Caco-2 (cell line): ENCODE measurements at regions not wholly inside any gene's neighbourhood (a gene's known extent, or its start where the extent isn't known, plus 50 kb on each side); places are given as distances from the start of the nearest gene placed in this dataset.

Experiments
- BruUV-seq: library from RNA; stranded (reverse); fragments of 400-500 nt; replicated peaks from 2 replicates; lab custom pipeline; 2021; lab: Mats Ljungman, UMichigan
- CTCF ChIA-PET: fragments of 300-600 bp; sonication (Branson Sonifier 250); formaldehyde crosslinking; loops from one replicate; lab custom pipeline; 2022; ENCODE audit warnings: antibody characterized with exemption; lab: Charles Lee
- POLR2A ChIA-PET: fragments of 300-600 bp; sonication (Branson Sonifier 250); formaldehyde crosslinking; loops from one replicate; lab custom pipeline; 2022; ENCODE audit warnings: antibody characterized with exemption; lab: Charles Lee
- DNase-seq, 2 experiments: peaks; one replicate each; pipeline versions ENCODE4 v3.0.0 to v3.0.0-alpha.2; 2020 to 2022
- H3K27me3 ChIP-seq: replicated peaks from 2 replicates; pipeline ENCODE4 v1.6.0; 2011; ENCODE audit warnings: low read length; ENCODE audit not compliant: control insufficient read depth, insufficient read depth
- H3K36me3 ChIP-seq: 2 replicates; pipeline ENCODE4 v1.5.1; 2011; ENCODE audit warnings: low read length; ENCODE audit not compliant: control insufficient read depth, insufficient read depth
- H3K4me1 ChIP-seq: fragments of 250-450 bp; sonication (Bioruptor Pico); 2 replicates; pipeline ENCODE4 v1.5.1; 2020; ENCODE audit warnings: mild to moderate bottlenecking
- H3K4me3 ChIP-seq: 2 replicates; pipeline ENCODE4 v1.5.1; 2011; ENCODE audit warnings: low read depth, mild to moderate bottlenecking, control low read depth, low read length
- H3K9me3 ChIP-seq: fragments of 250-450 bp; sonication (Bioruptor Pico); 2 replicates; pipeline ENCODE4 v1.5.1; 2020; ENCODE audit warnings: mild to moderate bottlenecking, moderate library complexity
- H3K27ac Mint-ChIP-seq: one replicate; pipeline ENCODE4 v1.8.0; 2022; ENCODE audit warnings: mixed read lengths; ENCODE audit not compliant: unreplicated experiment
- H3K27me3 Mint-ChIP-seq: one replicate; pipeline ENCODE4 v1.8.0; 2022; ENCODE audit warnings: mixed read lengths; ENCODE audit not compliant: insufficient read depth, unreplicated experiment
- H3K36me3 Mint-ChIP-seq: one replicate; pipeline ENCODE4 v1.8.0; 2022; ENCODE audit warnings: mild to moderate bottlenecking, mixed read lengths; ENCODE audit not compliant: insufficient read depth, unreplicated experiment
- H3K4me1 Mint-ChIP-seq: one replicate; pipeline ENCODE4 v1.8.0; 2022; ENCODE audit warnings: low read depth, mixed read lengths; ENCODE audit not compliant: unreplicated experiment
- H3K4me3 Mint-ChIP-seq: one replicate; pipeline ENCODE4 v1.8.0; 2022; ENCODE audit warnings: mild to moderate bottlenecking, moderate library complexity, mixed read lengths; ENCODE audit not compliant: unreplicated experiment
- H3K9me3 Mint-ChIP-seq: one replicate; pipeline ENCODE4 v1.8.0; 2022; ENCODE audit warnings: mixed read lengths; ENCODE audit not compliant: unreplicated experiment
- CTCF ChIP-seq, 2 experiments: fragments of 200-600 bp in 1 of 2; IDR thresholded peaks; 1 replicate in 1 of 2; 2 replicates in 1 of 2; pipeline versions ENCODE4 v1.5.1 to v1.8.0; 2011 to 2022; ENCODE audit warnings: antibody characterized with exemption in 1 of 2, control low read depth in 1 of 2, inconsistent platforms in 1 of 2, low read depth in 1 of 2, low read length in 1 of 2, mild to moderate bottlenecking in 1 of 2, moderate library complexity in 1 of 2; ENCODE audit not compliant: insufficient read depth in 1 of 2, severe bottlenecking in 1 of 2, unreplicated experiment in 1 of 2
- intact Hi-C: fragments of 100-400 bp; cut with micrococcal nuclease; formaldehyde crosslinking; loops from one replicate; pipeline ENCODE4 v1.10.0; 2022; ENCODE audit not compliant: unreplicated experiment

- peaks cover 36% of the 10 kb centered on the region for H3K9me3 Mint-ChIP-seq
- ChIA-PET CTCF (no interaction called here), POLR2A (no interaction called here)
- H3K27me3 Mint-ChIP-seq = peaks cover 4% of the 10 kb centered on the region
- intact Hi-C loops = no loop called here
- H3K36me3 Mint-ChIP-seq = no peaks in the 10 kb centered on the region
- no peaks in the 10 kb centered on the region for H3K27me3 ChIP-seq
- H3K4me3 ChIP-seq = no peak overlapping the region
- H3K4me1 Mint-ChIP-seq = no peaks in the 10 kb centered on the region
- no peak overlapping the region for H3K4me3 Mint-ChIP-seq
- no TSS peak for BruUV-seq
- no peaks in the 10 kb centered on the region for H3K36me3 ChIP-seq
- TF ChIP-seq CTCF (IDR thresholded peaks at IDR 0.05; ENCODE audit: insufficient read depth in 1 of 2, low read depth in 1 of 2, low read length in 1 of 2, severe bottlenecking in 1 of 2, unreplicated experiment in 1 of 2) = no peak
- H3K9me3 ChIP-seq = no peaks in the 10 kb centered on the region
- no peak for DNase-seq
- H3K4me1 ChIP-seq = no peaks in the 10 kb centered on the region
- H3K27ac Mint-ChIP-seq = no peak overlapping the region
Measured at GRCh38 chr13:86765462-86765861, 905.7 kb upstream of the SLITRK5 start.

- POLR2A ChIA-PET = no interaction called here
Measured at GRCh38 chr13:86788616-86789015, 882.6 kb upstream of the SLITRK5 start.

GRCh38 chr13:86792153-86792651 lies 879.0 kb upstream of the SLITRK5 start:
- peaks cover 10% of the 10 kb centered on the region for H3K9me3 Mint-ChIP-seq
- no peaks in the 10 kb centered on the region for H3K4me1 Mint-ChIP-seq
- no peaks in the 10 kb centered on the region for H3K9me3 ChIP-seq
- H3K36me3 Mint-ChIP-seq = no peaks in the 10 kb centered on the region
- no peak overlapping the region for H3K4me3 ChIP-seq
- ChIA-PET CTCF (no interaction called here), POLR2A (no interaction called here)
- no peak for TF ChIP-seq CTCF (IDR thresholded peaks at IDR 0.05; ENCODE audit: insufficient read depth in 1 of 2, low read depth in 1 of 2, low read length in 1 of 2, severe bottlenecking in 1 of 2, unreplicated experiment in 1 of 2)
- no peaks in the 10 kb centered on the region for H3K27me3 Mint-ChIP-seq
- H3K27ac Mint-ChIP-seq = no peak overlapping the region
- no TSS peak for BruUV-seq
- no peak overlapping the region for H3K4me3 Mint-ChIP-seq
- H3K27me3 ChIP-seq = no peaks in the 10 kb centered on the region
- no peaks in the 10 kb centered on the region for H3K4me1 ChIP-seq
- intact Hi-C loops = no loop called here
- no peaks in the 10 kb centered on the region for H3K36me3 ChIP-seq
- no peak for DNase-seq

More at GRCh38 chr13:86788616-86789015, 882.6 kb upstream of the SLITRK5 start:
- Mint-ChIP-seq H3K36me3 (no peaks in the 10 kb centered on the region), H3K4me3 (no peak overlapping the region), H3K27ac (no peak overlapping the region), H3K9me3 (peaks cover 8% of the 10 kb centered on the region), H3K27me3 (no peaks in the 10 kb centered on the region), H3K4me1 (no peaks in the 10 kb centered on the region)
- Histone ChIP-seq H3K4me1 (no peaks in the 10 kb centered on the region), H3K27me3 (no peaks in the 10 kb centered on the region), H3K36me3 (no peaks in the 10 kb centered on the region), H3K9me3 (0 out of 2 replicates have a peak, but pooled peaks cover 3% of the 10 kb centered on the region), H3K4me3 (no peak overlapping the region)
- BruUV-seq = no TSS peak
- intact Hi-C loops = no loop called here
- DNase-seq = no peak
- no peak for TF ChIP-seq CTCF (IDR thresholded peaks at IDR 0.05; ENCODE audit: insufficient read depth in 1 of 2, low read depth in 1 of 2, low read length in 1 of 2, severe bottlenecking in 1 of 2, unreplicated experiment in 1 of 2)
- CTCF ChIA-PET = no interaction called here
